ENCODE measurements at regions not wholly inside any gene's neighbourhood (a gene's known extent, or its start where the extent isn't known, plus 50 kb on each side); places are given as distances from the start of the nearest gene placed in this dataset.
"Not testable (repeated sequence)": the region's sequence is repeated elsewhere in the genome, so short reads cannot be mapped to it uniquely, and the experiment has no call there.

- Histone ChIP-seq H3K36me3 (ENCODE audit: control insufficient read depth, insufficient read depth, low read length) (no peaks in the 10 kb centered on the region), H3K9ac (ENCODE audit: insufficient read depth, low read length) (no peak overlapping the region), H4K20me1 (ENCODE audit: control insufficient read depth, extremely low read depth, insufficient read depth, low read length) (no peaks in the 10 kb centered on the region), H3K27me3 (ENCODE audit: control insufficient read depth, insufficient read depth, low read length) (no peaks in the 10 kb centered on the region), H2AFZ (ENCODE audit: low read length) (no peak overlapping the region), H3K27ac (ENCODE audit: insufficient read depth, low read length) (no peak overlapping the region), H3K4me2 (ENCODE audit: extremely low read depth, insufficient read depth, low read length) (no peak overlapping the region), H3K9me3 (ENCODE audit: control insufficient read depth, insufficient read depth, low read depth, low read length) (no peaks in the 10 kb centered on the region), H3K79me2 (ENCODE audit: control insufficient read depth, insufficient read depth, low read length) (no peaks in the 10 kb centered on the region), H3K4me3 (replicated peaks in 1 of 4; ENCODE audit: control extremely low read depth in 1 of 4, insufficient read depth in 1 of 4, low read depth in 3 of 4, low read length in 4 of 4) (no peak overlapping the region), H3K4me1 (ENCODE audit: control insufficient read depth, extremely low read depth, insufficient read depth, low read length) (no peaks in the 10 kb centered on the region)
- peak; percentile 44 to 72 for DNase-seq (ENCODE audit: low read depth in 2 of 2)
- TF ChIP-seq EZH2 (IDR thresholded peaks at IDR 0.05; ENCODE audit: low read length, missing control alignments), result no peak
- TF ChIP-seq CTCF (conservative IDR thresholded peaks at IDR 0.05 in 1 of 2, IDR thresholded peaks at IDR 0.05 in 1 of 2; ENCODE audit: low read depth in 1 of 2, low read length in 2 of 2), result peak; percentile 50 to 62
These were observed 136.5 kb downstream of the EPC1 start for GRCh38 chr10:32210306-32211045.

GRCh38 chr10:32208005-32208404 lies 139.0 kb downstream of the EPC1 start:
- not testable (repeated sequence) for H3K27ac ChIP-seq (ENCODE audit: insufficient read depth, low read length); H3K27me3 ChIP-seq (ENCODE audit: control insufficient read depth, insufficient read depth, low read length); H3K36me3 ChIP-seq (ENCODE audit: control insufficient read depth, insufficient read depth, low read length); H2AFZ ChIP-seq (ENCODE audit: low read length); H3K4me1 ChIP-seq (ENCODE audit: control insufficient read depth, extremely low read depth, insufficient read depth, low read length); H3K9ac ChIP-seq (ENCODE audit: insufficient read depth, low read length); H4K20me1 ChIP-seq (ENCODE audit: control insufficient read depth, extremely low read depth, insufficient read depth, low read length); DNase-seq (ENCODE audit: low read depth in 2 of 2); H3K9me3 ChIP-seq (ENCODE audit: control insufficient read depth, insufficient read depth, low read depth, low read length); H3K4me2 ChIP-seq (ENCODE audit: extremely low read depth, insufficient read depth, low read length); H3K4me3 ChIP-seq (replicated peaks in 1 of 4; ENCODE audit: control extremely low read depth in 1 of 4, insufficient read depth in 1 of 4, low read depth in 3 of 4, low read length in 4 of 4); H3K79me2 ChIP-seq (ENCODE audit: control insufficient read depth, insufficient read depth, low read length)

- peak; percentile 33 to 43 for DNase-seq (ENCODE audit: low read depth in 2 of 2)
- Histone ChIP-seq H3K27me3 (ENCODE audit: control insufficient read depth, insufficient read depth, low read length) (no peaks in the 10 kb centered on the region), H3K36me3 (ENCODE audit: control insufficient read depth, insufficient read depth, low read length) (no peaks in the 10 kb centered on the region), H3K27ac (ENCODE audit: insufficient read depth, low read length) (no peak overlapping the region), H4K20me1 (ENCODE audit: control insufficient read depth, extremely low read depth, insufficient read depth, low read length) (no peaks in the 10 kb centered on the region), H3K4me2 (ENCODE audit: extremely low read depth, insufficient read depth, low read length) (no peak overlapping the region), H3K9ac (ENCODE audit: insufficient read depth, low read length) (no peak overlapping the region), H3K4me3 (replicated peaks in 1 of 4; ENCODE audit: control extremely low read depth in 1 of 4, insufficient read depth in 1 of 4, low read depth in 3 of 4, low read length in 4 of 4) (no peak overlapping the region), H2AFZ (ENCODE audit: low read length) (no peak overlapping the region), H3K79me2 (ENCODE audit: control insufficient read depth, insufficient read depth, low read length) (no peaks in the 10 kb centered on the region), H3K9me3 (ENCODE audit: control insufficient read depth, insufficient read depth, low read depth, low read length) (no peaks in the 10 kb centered on the region), H3K4me1 (ENCODE audit: control insufficient read depth, extremely low read depth, insufficient read depth, low read length) (no peaks in the 10 kb centered on the region)
- TF ChIP-seq EZH2 (IDR thresholded peaks at IDR 0.05; ENCODE audit: low read length, missing control alignments), result no peak
- peak; percentile 54 to 75 for TF ChIP-seq CTCF (conservative IDR thresholded peaks at IDR 0.05 in 1 of 2, IDR thresholded peaks at IDR 0.05 in 1 of 2; ENCODE audit: low read depth in 1 of 2, low read length in 2 of 2)
These were observed 139.4 kb downstream of the EPC1 start for GRCh38 chr10:32207544-32207943.
